GM23338 (cell line): ENCODE measurements at regions not wholly inside any gene's neighbourhood (a gene's known extent, or its start where the extent isn't known, plus 50 kb on each side); places are given as distances from the start of the nearest gene placed in this dataset.

Experiments used
- ATAC-seq: fragments of 200-7000 bp; cut with Tn5 transposase; 3 replicates; pipeline ENCODE4 v1.9.1; 2020
- DNase-seq: peaks from one replicate; pipeline ENCODE4 v3.0.0-alpha.2; 2015; ENCODE audit warnings: low spot score
- H2AFZ ChIP-seq: fragments of 200-600 bp; sonication (generic); 2 replicates; pipeline ENCODE4 v1.8.0; 2016; ENCODE audit warnings: antibody characterized with exemption, mild to moderate bottlenecking, moderate library complexity
- H3F3A ChIP-seq: fragments of 200-600 bp; sonication (generic); replicated peaks from 2 replicates; pipeline ENCODE4 v1.8.0; 2017; ENCODE audit warnings: antibody characterized with exemption, mixed run types, low read depth
- H3K27ac ChIP-seq: fragments of 200-600 bp; sonication (generic); 2 replicates; pipeline ENCODE4 v1.6.1; 2016; ENCODE audit warnings: low read depth
- H3K27me3 ChIP-seq: fragments of 200-600 bp; sonication (generic); 2 replicates; pipeline ENCODE4 v1.8.0; 2016; ENCODE audit warnings: mild to moderate bottlenecking, mixed run types, moderate library complexity; ENCODE audit not compliant: insufficient read depth
- H3K36me3 ChIP-seq: fragments of 200-600 bp; sonication (generic); 2 replicates; pipeline ENCODE4 v1.8.0; 2016; ENCODE audit warnings: mild to moderate bottlenecking; ENCODE audit not compliant: insufficient read depth
- H3K4me1 ChIP-seq: fragments of 200-600 bp; sonication (generic); 2 replicates; pipeline ENCODE4 v1.8.0; 2016; ENCODE audit warnings: mild to moderate bottlenecking, moderate library complexity; ENCODE audit not compliant: insufficient read depth
- H3K4me2 ChIP-seq: fragments of 200-600 bp; sonication (generic); 2 replicates; pipeline ENCODE4 v1.7.1; 2017; ENCODE audit warnings: mixed run types
- H3K4me3 ChIP-seq: fragments of 200-600 bp; sonication (generic); 2 replicates; pipeline ENCODE4 v1.6.1; 2016; ENCODE audit warnings: mixed run types
- H3K79me2 ChIP-seq: fragments of 200-600 bp; sonication (generic); replicated peaks from 2 replicates; pipeline ENCODE4 v1.8.0; 2017; ENCODE audit warnings: mild to moderate bottlenecking; ENCODE audit not compliant: insufficient read depth
- H3K9me2 ChIP-seq: fragments of 200-600 bp; sonication (generic); 2 replicates; pipeline ENCODE4 v1.8.0; 2017; ENCODE audit not compliant: insufficient read depth
- H4K20me1 ChIP-seq: fragments of 200-600 bp; sonication (generic); replicated peaks from 2 replicates; pipeline ENCODE4 v1.8.0; 2017; ENCODE audit warnings: mild to moderate bottlenecking; ENCODE audit not compliant: insufficient read depth
- H3K27ac Mint-ChIP-seq: 2 replicates; pipeline ENCODE4 v1.8.0; 2020; ENCODE audit warnings: inconsistent platforms, mild to moderate bottlenecking, moderate library complexity, mixed read lengths
- H3K27me3 Mint-ChIP-seq: 3 replicates; pipeline ENCODE4 v1.8.0; 2022; ENCODE audit warnings: low read depth, mild to moderate bottlenecking, moderate library complexity, mixed read lengths, inconsistent platforms; ENCODE audit not compliant: insufficient read depth, poor library complexity
- H3K36me3 Mint-ChIP-seq: 3 replicates; pipeline ENCODE4 v1.8.0; 2021; ENCODE audit warnings: low read depth, mild to moderate bottlenecking, inconsistent platforms, moderate library complexity, mixed read lengths
- H3K4me1 Mint-ChIP-seq: 3 replicates; pipeline ENCODE4 v1.8.0; 2020; ENCODE audit warnings: mild to moderate bottlenecking, inconsistent platforms, mixed read lengths
- H3K4me3 Mint-ChIP-seq: 3 replicates; pipeline ENCODE4 v1.8.0; 2021; ENCODE audit warnings: moderate library complexity, mild to moderate bottlenecking, inconsistent platforms, mixed read lengths
- H3K9me3 Mint-ChIP-seq: 3 replicates; pipeline ENCODE4 v1.8.0; 2020; ENCODE audit warnings: moderate library complexity, mild to moderate bottlenecking, inconsistent platforms, mixed read lengths
- CREB1 ChIP-seq: fragments of 250-450 bp; sonication (Bioruptor Pico); IDR thresholded peaks from 2 replicates; pipeline ENCODE4 v1.5.0; 2020; ENCODE audit warnings: low read depth, mild to moderate bottlenecking, moderate library complexity
- EZH2phosphoT487 ChIP-seq: fragments of 200-600 bp; sonication (generic); IDR thresholded peaks from one replicate; pipeline ENCODE4 v1.8.1; 2018; ENCODE audit warnings: antibody characterized with exemption; ENCODE audit not compliant: unreplicated experiment
- JUNB ChIP-seq: IDR thresholded peaks from one replicate; pipeline ENCODE4 v1.6.1; 2016; ENCODE audit warnings: antibody characterized with exemption; ENCODE audit not compliant: unreplicated experiment
- NANOG ChIP-seq: IDR thresholded peaks from 2 replicates; pipeline ENCODE4 v1.6.1; 2016; ENCODE audit warnings: antibody characterized with exemption, borderline replicate concordance
- POLR2AphosphoS5 ChIP-seq: IDR thresholded peaks from 2 replicates; pipeline ENCODE4 v1.6.1; 2016; ENCODE audit warnings: antibody characterized with exemption, low read depth
- STAT1 ChIP-seq: IDR thresholded peaks from one replicate; pipeline ENCODE4 v1.6.1; 2016; ENCODE audit warnings: antibody characterized with exemption; ENCODE audit not compliant: unreplicated experiment
- ZNF114 ChIP-seq: fragments of 250-450 bp; sonication (Bioruptor Pico); IDR thresholded peaks from 2 replicates; pipeline ENCODE4 v1.5.0; 2020; ENCODE audit warnings: mild to moderate bottlenecking, moderate library complexity
- ZNF331 ChIP-seq: fragments of 250-450 bp; sonication (Bioruptor Pico); IDR thresholded peaks from 2 replicates; pipeline ENCODE4 v1.5.0; 2020; ENCODE audit warnings: low read depth, mild to moderate bottlenecking, moderate library complexity
- TF ChIP-seq, protein P1 (sequence below): fragments of 250-450 bp; sonication (Bioruptor Pico); IDR thresholded peaks from 2 replicates; pipeline ENCODE4 v1.5.0; 2020; ENCODE audit warnings: mild to moderate bottlenecking, moderate library complexity
- TF ChIP-seq, protein P2 (sequence below): IDR thresholded peaks from 2 replicates; pipeline ENCODE4 v1.6.1; 2016; ENCODE audit warnings: antibody characterized with exemption
- TF ChIP-seq, protein P3 (sequence below): IDR thresholded peaks from one replicate; pipeline ENCODE4 v1.6.1; 2018; ENCODE audit warnings: antibody characterized with exemption; ENCODE audit not compliant: unreplicated experiment

DNA sequence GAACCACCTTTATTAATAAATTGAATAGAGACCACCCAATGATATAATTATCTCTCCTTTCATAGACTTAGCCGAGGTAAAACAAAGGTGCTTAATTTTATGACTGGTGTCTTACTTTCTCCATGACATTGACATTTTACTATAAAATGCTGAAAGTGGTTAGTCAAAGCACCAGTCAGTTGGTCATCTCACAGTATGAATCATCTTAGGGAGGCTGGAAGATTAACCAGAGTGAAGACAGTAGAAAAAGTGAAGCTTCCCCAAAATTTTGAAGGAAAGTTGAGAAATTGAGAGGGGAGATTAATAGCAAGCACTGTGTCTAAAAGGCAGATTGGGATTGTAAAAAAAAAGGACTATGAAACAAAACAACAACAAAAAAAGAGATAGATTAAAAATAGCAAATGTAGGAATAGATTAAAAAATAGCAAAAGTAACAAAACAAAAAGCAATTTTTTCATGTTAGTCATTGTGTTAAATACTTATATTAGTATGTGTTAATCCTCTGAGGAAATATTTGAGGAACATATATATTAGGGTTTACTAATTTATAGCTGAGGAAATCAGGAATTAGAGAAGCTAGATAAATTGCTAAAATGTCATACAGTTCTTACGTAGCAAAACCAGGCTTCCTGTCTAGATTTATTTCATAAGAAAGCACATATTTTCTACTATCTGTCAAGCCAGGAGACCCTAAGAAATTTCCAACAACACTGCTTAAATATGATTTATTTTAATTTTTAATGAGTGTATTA lies 557.3 kb upstream of the ANO5 start:
- Histone ChIP-seq H3K79me2 (no peaks in the 10 kb centered on the region), H3K27ac (no peak overlapping the region), H3F3A (no peaks in the 10 kb centered on the region), H3K36me3 (no peaks in the 10 kb centered on the region), H2AFZ (no peak overlapping the region), H3K9me2 (no peaks in the 10 kb centered on the region), H3K4me3 (no peak overlapping the region), H3K4me2 (no peak overlapping the region), H3K27me3 (no peaks in the 10 kb centered on the region), H4K20me1 (no peaks in the 10 kb centered on the region), H3K4me1 (no peaks in the 10 kb centered on the region)
- Mint-ChIP-seq H3K4me1 (no peaks in the 10 kb centered on the region; the same call in 2 of the 3 replicates), H3K36me3 (no peaks in the 10 kb centered on the region), H3K4me3 (no peak overlapping the region), H3K27ac (0 out of 2 replicates have a peak overlapping the region, but pooled peaks have one; percentile 22), H3K27me3 (no peaks in the 10 kb centered on the region), H3K9me3 (no peaks in the 10 kb centered on the region; the same call in 2 of the 3 replicates)
- TF ChIP-seq ZNF114: no peak
- no peak for TF ChIP-seq EZH2phosphoT487
- no peak for TF ChIP-seq ZNF331
- no peak for TF ChIP-seq NANOG
- no peak for TF ChIP-seq CREB1
- ATAC-seq: no peak
- no peak for DNase-seq

DNA sequence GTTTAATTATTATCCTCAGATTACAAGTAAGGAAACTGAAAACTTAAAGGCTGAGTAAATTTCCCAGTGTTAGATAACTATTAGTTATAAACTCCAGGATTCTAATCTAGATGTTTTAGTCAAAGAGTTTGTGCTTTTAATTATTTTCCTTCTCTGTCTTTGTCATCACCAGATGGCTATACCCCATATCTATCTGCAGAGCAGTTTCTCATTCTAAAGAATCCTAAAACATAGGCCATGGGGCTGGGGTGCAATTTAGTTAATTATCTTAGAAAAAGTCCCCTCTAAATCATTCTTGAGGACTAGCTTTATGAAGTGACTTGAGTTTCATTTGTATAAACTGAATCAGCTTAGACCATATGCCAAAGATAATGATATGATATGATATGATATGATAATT lies 556.3 kb upstream of the ANO5 start:
- Histone ChIP-seq H3K79me2 (no peaks in the 10 kb centered on the region), H3K9me2 (no peaks in the 10 kb centered on the region), H3K27me3 (no peaks in the 10 kb centered on the region), H4K20me1 (no peaks in the 10 kb centered on the region), H3K36me3 (no peaks in the 10 kb centered on the region), H3K4me3 (no peak overlapping the region), H2AFZ (no peak overlapping the region), H3K27ac (no peak overlapping the region), H3F3A (no peaks in the 10 kb centered on the region), H3K4me2 (no peak overlapping the region), H3K4me1 (no peaks in the 10 kb centered on the region)
- no peaks in the 10 kb centered on the region for H3K9me3 Mint-ChIP-seq
- DNase-seq (no peak), ATAC-seq (no peak)
- H3K36me3 Mint-ChIP-seq: no peaks in the 10 kb centered on the region
- H3K27ac Mint-ChIP-seq: no peak overlapping the region
- no peaks in the 10 kb centered on the region; the same call in 2 of the 3 replicates for H3K4me1 Mint-ChIP-seq
- H3K27me3 Mint-ChIP-seq: no peaks in the 10 kb centered on the region
- no peak overlapping the region for H3K4me3 Mint-ChIP-seq
- TF ChIP-seq, protein P1, sequence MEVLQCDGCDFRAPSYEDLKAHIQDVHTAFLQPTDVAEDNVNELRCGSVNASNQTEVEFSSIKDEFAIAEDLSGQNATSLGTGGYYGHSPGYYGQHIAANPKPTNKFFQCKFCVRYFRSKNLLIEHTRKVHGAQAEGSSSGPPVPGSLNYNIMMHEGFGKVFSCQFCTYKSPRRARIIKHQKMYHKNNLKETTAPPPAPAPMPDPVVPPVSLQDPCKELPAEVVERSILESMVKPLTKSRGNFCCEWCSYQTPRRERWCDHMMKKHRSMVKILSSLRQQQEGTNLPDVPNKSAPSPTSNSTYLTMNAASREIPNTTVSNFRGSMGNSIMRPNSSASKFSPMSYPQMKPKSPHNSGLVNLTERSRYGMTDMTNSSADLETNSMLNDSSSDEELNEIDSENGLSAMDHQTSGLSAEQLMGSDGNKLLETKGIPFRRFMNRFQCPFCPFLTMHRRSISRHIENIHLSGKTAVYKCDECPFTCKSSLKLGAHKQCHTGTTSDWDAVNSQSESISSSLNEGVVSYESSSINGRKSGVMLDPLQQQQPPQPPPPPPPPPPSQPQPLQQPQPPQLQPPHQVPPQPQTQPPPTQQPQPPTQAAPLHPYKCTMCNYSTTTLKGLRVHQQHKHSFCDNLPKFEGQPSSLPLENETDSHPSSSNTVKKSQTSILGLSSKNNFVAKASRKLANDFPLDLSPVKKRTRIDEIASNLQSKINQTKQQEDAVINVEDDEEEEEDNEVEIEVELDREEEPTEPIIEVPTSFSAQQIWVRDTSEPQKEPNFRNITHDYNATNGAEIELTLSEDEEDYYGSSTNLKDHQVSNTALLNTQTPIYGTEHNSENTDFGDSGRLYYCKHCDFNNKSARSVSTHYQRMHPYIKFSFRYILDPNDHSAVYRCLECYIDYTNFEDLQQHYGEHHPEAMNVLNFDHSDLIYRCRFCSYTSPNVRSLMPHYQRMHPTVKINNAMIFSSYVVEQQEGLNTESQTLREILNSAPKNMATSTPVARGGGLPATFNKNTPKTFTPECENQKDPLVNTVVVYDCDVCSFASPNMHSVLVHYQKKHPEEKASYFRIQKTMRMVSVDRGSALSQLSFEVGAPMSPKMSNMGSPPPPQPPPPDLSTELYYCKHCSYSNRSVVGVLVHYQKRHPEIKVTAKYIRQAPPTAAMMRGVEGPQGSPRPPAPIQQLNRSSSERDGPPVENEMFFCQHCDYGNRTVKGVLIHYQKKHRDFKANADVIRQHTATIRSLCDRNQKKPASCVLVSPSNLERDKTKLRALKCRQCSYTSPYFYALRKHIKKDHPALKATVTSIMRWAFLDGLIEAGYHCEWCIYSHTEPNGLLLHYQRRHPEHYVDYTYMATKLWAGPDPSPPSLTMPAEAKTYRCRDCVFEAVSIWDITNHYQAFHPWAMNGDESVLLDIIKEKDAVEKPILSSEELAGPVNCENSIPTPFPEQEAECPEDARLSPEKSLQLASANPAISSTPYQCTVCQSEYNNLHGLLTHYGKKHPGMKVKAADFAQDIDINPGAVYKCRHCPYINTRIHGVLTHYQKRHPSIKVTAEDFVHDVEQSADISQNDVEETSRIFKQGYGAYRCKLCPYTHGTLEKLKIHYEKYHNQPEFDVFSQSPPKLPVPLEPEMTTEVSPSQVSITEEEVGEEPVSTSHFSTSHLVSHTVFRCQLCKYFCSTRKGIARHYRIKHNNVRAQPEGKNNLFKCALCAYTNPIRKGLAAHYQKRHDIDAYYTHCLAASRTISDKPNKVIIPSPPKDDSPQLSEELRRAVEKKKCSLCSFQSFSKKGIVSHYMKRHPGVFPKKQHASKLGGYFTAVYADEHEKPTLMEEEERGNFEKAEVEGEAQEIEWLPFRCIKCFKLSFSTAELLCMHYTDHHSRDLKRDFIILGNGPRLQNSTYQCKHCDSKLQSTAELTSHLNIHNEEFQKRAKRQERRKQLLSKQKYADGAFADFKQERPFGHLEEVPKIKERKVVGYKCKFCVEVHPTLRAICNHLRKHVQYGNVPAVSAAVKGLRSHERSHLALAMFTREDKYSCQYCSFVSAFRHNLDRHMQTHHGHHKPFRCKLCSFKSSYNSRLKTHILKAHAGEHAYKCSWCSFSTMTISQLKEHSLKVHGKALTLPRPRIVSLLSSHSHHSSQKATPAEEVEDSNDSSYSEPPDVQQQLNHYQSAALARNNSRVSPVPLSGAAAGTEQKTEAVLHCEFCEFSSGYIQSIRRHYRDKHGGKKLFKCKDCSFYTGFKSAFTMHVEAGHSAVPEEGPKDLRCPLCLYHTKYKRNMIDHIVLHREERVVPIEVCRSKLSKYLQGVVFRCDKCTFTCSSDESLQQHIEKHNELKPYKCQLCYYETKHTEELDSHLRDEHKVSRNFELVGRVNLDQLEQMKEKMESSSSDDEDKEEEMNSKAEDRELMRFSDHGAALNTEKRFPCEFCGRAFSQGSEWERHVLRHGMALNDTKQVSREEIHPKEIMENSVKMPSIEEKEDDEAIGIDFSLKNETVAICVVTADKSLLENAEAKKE (CRISPR knock-in tag): no peak
- TF ChIP-seq ZNF331 (no peak), STAT1 (no peak), POLR2AphosphoS5 (no peak), CREB1 (no peak), JUNB (no peak), EZH2phosphoT487 (no peak), ZNF114 (no peak), NANOG (no peak)
- TF ChIP-seq, protein P2, sequence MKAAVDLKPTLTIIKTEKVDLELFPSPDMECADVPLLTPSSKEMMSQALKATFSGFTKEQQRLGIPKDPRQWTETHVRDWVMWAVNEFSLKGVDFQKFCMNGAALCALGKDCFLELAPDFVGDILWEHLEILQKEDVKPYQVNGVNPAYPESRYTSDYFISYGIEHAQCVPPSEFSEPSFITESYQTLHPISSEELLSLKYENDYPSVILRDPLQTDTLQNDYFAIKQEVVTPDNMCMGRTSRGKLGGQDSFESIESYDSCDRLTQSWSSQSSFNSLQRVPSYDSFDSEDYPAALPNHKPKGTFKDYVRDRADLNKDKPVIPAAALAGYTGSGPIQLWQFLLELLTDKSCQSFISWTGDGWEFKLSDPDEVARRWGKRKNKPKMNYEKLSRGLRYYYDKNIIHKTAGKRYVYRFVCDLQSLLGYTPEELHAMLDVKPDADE: no peak
- TF ChIP-seq, protein P3, sequence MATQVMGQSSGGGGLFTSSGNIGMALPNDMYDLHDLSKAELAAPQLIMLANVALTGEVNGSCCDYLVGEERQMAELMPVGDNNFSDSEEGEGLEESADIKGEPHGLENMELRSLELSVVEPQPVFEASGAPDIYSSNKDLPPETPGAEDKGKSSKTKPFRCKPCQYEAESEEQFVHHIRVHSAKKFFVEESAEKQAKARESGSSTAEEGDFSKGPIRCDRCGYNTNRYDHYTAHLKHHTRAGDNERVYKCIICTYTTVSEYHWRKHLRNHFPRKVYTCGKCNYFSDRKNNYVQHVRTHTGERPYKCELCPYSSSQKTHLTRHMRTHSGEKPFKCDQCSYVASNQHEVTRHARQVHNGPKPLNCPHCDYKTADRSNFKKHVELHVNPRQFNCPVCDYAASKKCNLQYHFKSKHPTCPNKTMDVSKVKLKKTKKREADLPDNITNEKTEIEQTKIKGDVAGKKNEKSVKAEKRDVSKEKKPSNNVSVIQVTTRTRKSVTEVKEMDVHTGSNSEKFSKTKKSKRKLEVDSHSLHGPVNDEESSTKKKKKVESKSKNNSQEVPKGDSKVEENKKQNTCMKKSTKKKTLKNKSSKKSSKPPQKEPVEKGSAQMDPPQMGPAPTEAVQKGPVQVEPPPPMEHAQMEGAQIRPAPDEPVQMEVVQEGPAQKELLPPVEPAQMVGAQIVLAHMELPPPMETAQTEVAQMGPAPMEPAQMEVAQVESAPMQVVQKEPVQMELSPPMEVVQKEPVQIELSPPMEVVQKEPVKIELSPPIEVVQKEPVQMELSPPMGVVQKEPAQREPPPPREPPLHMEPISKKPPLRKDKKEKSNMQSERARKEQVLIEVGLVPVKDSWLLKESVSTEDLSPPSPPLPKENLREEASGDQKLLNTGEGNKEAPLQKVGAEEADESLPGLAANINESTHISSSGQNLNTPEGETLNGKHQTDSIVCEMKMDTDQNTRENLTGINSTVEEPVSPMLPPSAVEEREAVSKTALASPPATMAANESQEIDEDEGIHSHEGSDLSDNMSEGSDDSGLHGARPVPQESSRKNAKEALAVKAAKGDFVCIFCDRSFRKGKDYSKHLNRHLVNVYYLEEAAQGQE: no peak
